ENCODE measurements at regions not wholly inside any gene's neighbourhood (a gene's known extent, or its start where the extent isn't known, plus 50 kb on each side); places are given as distances from the start of the nearest gene placed in this dataset.
"Not testable (repeated sequence)": the region's sequence is repeated elsewhere in the genome, so short reads cannot be mapped to it uniquely, and the experiment has no call there.

- not testable (repeated sequence) for TF ChIP-seq CTCF, POLR2A, EP300, POLR2AphosphoS5 (IDR thresholded peaks at IDR 0.05)
These were observed 1361.4 kb downstream of the NCAM2 start for GRCh38 chr21:22359599-22359998.

Data from suprapubic skin (tissue), 4 donors.